IPS-NIHi7 (cell line): ENCODE measurements at regions not wholly inside any gene's neighbourhood (a gene's known extent, or its start where the extent isn't known, plus 50 kb on each side); places are given as distances from the start of the nearest gene placed in this dataset.

Experiments
- DNase-seq: peaks from one replicate; pipeline ENCODE4 v3.0.0; 2012; ENCODE audit warnings: mixed read lengths; ENCODE audit errors: extremely low spot score

- no peak for DNase-seq
Observed at GRCh38 chr1:99570486-99571089, 75.3 kb upstream of the PALMD start.

DNA sequence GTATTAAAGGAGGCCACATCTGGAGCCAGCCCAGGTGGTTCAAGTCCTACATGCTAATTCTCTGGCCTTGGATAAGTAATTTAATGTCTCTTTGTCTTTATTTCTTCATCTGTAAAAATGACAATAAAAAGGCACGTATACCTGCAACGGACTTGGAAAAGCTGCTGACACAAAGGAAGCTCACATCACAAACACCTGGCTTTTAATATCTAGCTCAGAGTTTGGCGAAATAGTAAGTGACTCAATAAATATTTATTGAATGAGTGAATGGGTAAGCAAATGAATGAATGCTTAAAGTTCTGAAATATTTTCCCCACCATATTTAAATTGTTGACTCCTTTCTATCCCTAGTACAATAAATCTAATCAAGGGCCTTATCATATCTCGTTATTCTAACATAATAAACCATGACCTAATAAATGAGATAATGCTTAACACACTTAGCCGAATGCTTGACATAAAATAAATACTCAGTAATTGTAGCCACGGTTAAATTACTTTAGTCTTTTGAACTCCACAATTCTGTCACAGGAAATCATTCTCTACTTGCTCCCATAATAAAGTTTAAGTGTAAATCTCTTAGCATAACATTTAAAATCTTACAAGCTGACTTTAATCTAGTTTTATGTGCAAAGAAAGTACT, 74.7 kb upstream of the PALMD start:
- DNase-seq = no peak

- no peak for DNase-seq
Observed at GRCh38 chr1:99573431-99574217, 72.3 kb upstream of the PALMD start.

DNA sequence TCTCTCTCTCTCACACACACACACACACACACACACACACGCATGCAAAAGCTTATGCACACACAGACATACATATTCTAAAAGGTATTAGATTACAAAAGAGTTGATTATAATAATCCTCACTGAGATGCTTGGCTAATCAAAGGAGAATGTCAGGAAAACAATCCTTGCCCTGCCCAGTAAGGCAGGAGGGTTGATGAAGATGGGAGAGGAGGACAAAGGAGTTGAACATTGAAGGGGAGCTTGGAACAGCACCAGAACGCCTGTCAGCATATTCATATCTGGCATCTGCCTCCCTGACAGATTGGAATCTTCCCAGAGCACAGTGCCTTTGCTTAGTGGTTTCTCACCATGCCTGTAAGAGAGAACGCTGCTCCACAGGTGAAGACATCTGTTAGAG, 68.6 kb upstream of the PALMD start:
- no peak for DNase-seq

DNA sequence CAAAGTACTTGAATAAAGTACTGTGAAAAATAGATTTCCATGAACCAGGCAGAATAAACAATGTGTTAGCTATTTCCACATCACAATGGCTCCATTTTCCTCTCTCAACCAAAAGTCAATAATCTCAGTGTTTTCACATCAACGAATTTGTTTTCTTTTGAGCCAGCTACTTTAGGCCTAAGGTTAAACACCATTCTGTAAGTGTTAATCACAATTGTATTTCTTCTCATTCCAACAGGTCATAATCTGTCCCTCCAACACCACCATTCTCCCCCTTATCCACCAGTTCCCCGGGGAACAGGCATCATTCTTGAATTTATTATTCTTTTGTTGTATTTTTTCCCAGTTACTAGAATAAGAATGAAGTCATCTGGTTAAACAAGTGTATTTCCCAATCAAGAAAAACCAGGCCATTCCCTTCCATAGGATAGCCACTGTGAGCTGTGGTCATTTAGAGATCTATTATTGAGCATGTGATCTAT, 66.2 kb upstream of the PALMD start:
- DNase-seq = no peak

DNA sequence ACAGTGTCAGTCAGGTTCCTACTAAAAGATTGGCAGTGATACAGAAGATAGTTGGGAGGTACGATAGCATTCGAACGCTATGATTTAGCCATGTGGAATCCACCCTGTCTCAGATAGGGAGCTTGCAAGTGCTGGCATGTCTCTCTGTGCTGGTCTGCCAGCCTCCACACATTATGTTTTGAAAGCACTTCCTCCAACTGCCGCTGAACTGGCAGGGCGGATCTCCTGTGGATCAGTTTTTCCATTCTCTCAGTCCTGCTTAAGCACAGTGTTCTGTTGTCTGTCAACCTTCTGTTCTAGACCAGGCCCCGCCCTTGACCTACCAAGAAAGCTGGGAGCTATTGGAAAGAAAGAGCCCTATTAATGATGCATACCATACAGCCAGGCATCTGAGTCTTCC, 65.5 kb upstream of the PALMD start:
- no peak for DNase-seq

- no peak for DNase-seq
Observed at GRCh38 chr1:99587008-99587407, 58.9 kb upstream of the PALMD start.

- no peak for DNase-seq
Observed at GRCh38 chr1:99589186-99589636, 56.7 kb upstream of the PALMD start.

DNA sequence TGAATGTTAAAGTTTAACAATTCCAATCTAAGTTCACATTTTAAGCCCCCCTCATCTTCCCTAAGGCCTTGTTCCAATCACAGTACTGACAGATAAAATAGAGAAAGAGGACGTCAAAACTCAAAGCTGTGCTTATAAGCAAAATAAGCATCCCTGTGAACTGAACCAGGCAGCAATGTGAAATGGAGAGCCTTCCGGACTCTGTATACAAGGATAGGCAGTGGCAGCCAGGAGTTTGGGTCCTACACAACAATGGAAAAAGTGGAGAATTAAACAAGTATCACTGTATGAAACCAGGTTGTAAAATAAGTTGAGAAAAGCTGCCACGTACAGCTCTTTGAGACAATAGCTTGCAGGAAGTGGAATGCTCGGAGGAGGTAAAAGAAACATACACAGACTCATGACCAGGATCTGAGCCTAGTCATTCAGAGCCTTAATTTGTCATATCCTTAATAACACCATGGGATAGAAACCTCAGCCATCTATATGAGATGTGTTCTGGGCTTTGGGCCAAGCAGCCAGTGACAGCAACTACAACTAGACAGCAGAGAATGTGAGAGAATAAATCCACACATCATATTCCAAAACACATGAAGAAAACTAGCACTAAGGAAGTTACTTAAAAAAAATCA, 55.2 kb upstream of the PALMD start:
- no peak for DNase-seq

DNA sequence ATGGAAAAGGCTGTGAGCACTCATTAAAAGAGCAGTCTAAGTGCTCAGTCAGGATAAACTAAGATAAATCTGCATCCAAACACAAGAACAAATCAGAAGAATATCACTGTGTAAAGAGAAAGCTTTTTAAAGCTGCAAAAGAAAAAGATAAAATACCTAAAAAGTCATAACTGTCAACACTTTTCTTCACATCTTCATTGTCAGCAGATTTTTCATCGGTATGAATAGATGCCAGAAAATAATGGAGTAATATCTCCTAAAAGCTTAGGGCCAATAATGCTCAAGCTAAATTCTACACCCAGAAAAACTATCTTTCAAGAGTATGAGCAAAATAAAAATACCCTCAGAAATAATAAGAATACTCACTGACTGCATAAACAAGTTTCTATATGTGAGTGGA, 54.0 kb upstream of the PALMD start:
- DNase-seq = no peak

GRCh38 chr1:99594205-99594604, 51.7 kb upstream of the PALMD start:
- DNase-seq = no peak

DNA sequence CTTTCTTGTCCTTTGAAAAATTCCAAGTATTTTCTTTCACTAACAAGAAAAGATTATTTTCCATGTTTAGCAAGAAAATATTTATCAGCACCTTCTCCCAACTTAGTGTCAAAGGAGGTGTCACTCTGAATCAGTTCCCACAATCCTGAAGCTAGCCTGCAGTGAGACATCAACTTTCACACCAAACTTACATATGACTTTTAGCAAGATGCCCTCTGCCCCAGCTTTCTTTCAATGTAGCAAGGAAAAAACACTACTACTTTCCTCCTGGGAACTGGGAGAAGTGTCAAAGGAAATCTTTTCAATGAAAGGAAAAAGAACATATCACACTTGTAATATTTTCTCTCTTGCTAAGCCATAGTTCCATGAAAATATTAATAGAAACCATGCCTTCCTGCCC, 50.9 kb upstream of the PALMD start:
- DNase-seq = no peak

DNA sequence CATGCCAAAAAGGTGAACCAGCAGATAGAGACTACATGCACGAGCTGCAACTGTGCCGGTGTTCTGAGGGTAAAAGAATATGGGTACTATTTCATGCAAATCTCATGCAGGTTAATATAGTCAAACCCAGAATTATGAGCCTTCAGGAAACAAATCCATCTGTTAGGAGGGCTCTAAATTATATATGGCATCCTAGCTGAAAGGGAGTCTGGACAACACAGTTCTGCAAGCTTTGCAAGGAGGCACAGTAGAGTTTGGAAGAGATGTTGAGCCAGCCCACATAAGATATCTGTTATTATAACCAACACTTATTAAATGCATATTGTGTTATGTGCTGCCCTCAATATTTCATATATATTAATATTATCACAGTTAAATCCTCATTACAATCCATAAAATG, 50.5 kb upstream of the PALMD start:
- DNase-seq = no peak
